ENCODE measurements at regions not wholly inside any gene's neighbourhood (a gene's known extent, or its start where the extent isn't known, plus 50 kb on each side); places are given as distances from the start of the nearest gene placed in this dataset.

GRCh38 chr1:58264462-58264861 is 282.1 kb downstream of the OMA1 start:
- H3K27me3 ChIP-seq (ENCODE audit: control insufficient read depth, insufficient read depth, low read length): no peaks in the 10 kb centered on the region
- no peak overlapping the region for H3K4me3 ChIP-seq (ENCODE audit: low read length)
- H3K9ac ChIP-seq (ENCODE audit: low read length): no peak overlapping the region
- no peaks in the 10 kb centered on the region for H3K4me1 ChIP-seq (ENCODE audit: control insufficient read depth, insufficient read depth, low read length)
- H3K36me3 ChIP-seq (ENCODE audit: control insufficient read depth, insufficient read depth, low read length): no peaks in the 10 kb centered on the region
- H3K9me3 ChIP-seq (ENCODE audit: control insufficient read depth, low read length): no peaks in the 10 kb centered on the region

- H3K27me3 ChIP-seq (ENCODE audit: control insufficient read depth, insufficient read depth, low read length): no peaks in the 10 kb centered on the region
- no peaks in the 10 kb centered on the region for H3K9me3 ChIP-seq (ENCODE audit: control insufficient read depth, low read length)
- H3K36me3 ChIP-seq (ENCODE audit: control insufficient read depth, insufficient read depth, low read length): no peaks in the 10 kb centered on the region
- no peak overlapping the region for H3K4me3 ChIP-seq (ENCODE audit: low read length)
- no peak overlapping the region for H3K9ac ChIP-seq (ENCODE audit: low read length)
- H3K4me1 ChIP-seq (ENCODE audit: control insufficient read depth, insufficient read depth, low read length): no peaks in the 10 kb centered on the region
These were observed 283.8 kb downstream of the OMA1 start for GRCh38 chr1:58262702-58263101.

- Histone ChIP-seq H3K4me1 (ENCODE audit: control insufficient read depth, insufficient read depth, low read length) (no peaks in the 10 kb centered on the region), H3K27me3 (ENCODE audit: control insufficient read depth, insufficient read depth, low read length) (no peaks in the 10 kb centered on the region), H3K9me3 (ENCODE audit: control insufficient read depth, low read length) (no peaks in the 10 kb centered on the region), H3K4me3 (ENCODE audit: low read length) (no peak overlapping the region), H3K9ac (ENCODE audit: low read length) (no peak overlapping the region), H3K36me3 (ENCODE audit: control insufficient read depth, insufficient read depth, low read length) (no peaks in the 10 kb centered on the region)
These were observed 288.4 kb downstream of the OMA1 start for GRCh38 chr1:58258082-58258481.

GRCh38 chr1:58257003-58257402 is 289.5 kb downstream of the OMA1 start:
- no peak overlapping the region for H3K4me3 ChIP-seq (ENCODE audit: low read length)
- H3K9ac ChIP-seq (ENCODE audit: low read length): no peak overlapping the region
- no peaks in the 10 kb centered on the region for H3K4me1 ChIP-seq (ENCODE audit: control insufficient read depth, insufficient read depth, low read length)
- H3K36me3 ChIP-seq (ENCODE audit: control insufficient read depth, insufficient read depth, low read length): no peaks in the 10 kb centered on the region
- H3K9me3 ChIP-seq (ENCODE audit: control insufficient read depth, low read length): no peaks in the 10 kb centered on the region
- no peaks in the 10 kb centered on the region for H3K27me3 ChIP-seq (ENCODE audit: control insufficient read depth, insufficient read depth, low read length)

- Histone ChIP-seq H3K9me3 (ENCODE audit: control insufficient read depth, low read length) (no peaks in the 10 kb centered on the region), H3K4me3 (ENCODE audit: low read length) (no peak overlapping the region), H3K4me1 (ENCODE audit: control insufficient read depth, insufficient read depth, low read length) (no peaks in the 10 kb centered on the region), H3K36me3 (ENCODE audit: control insufficient read depth, insufficient read depth, low read length) (no peaks in the 10 kb centered on the region), H3K27me3 (ENCODE audit: control insufficient read depth, insufficient read depth, low read length) (no peaks in the 10 kb centered on the region), H3K9ac (ENCODE audit: low read length) (no peak overlapping the region)
These were observed 290.0 kb downstream of the OMA1 start for GRCh38 chr1:58256546-58256945.

GRCh38 chr1:58256041-58256440 is 290.5 kb downstream of the OMA1 start:
- H3K27me3 ChIP-seq (ENCODE audit: control insufficient read depth, insufficient read depth, low read length): peaks cover 4% of the 10 kb centered on the region
- H3K4me1 ChIP-seq (ENCODE audit: control insufficient read depth, insufficient read depth, low read length): no peaks in the 10 kb centered on the region
- no peak overlapping the region for H3K4me3 ChIP-seq (ENCODE audit: low read length)
- H3K9ac ChIP-seq (ENCODE audit: low read length): no peak overlapping the region
- H3K9me3 ChIP-seq (ENCODE audit: control insufficient read depth, low read length): no peaks in the 10 kb centered on the region
- no peaks in the 10 kb centered on the region for H3K36me3 ChIP-seq (ENCODE audit: control insufficient read depth, insufficient read depth, low read length)

- H3K27me3 ChIP-seq (ENCODE audit: control insufficient read depth, insufficient read depth, low read length): peaks cover 10% of the 10 kb centered on the region
- H3K9ac ChIP-seq (ENCODE audit: low read length): no peak overlapping the region
- H3K4me1 ChIP-seq (ENCODE audit: control insufficient read depth, insufficient read depth, low read length): no peaks in the 10 kb centered on the region
These were observed 291.3 kb downstream of the OMA1 start for GRCh38 chr1:58255192-58255591.

GRCh38 chr1:58251430-58252073 is 295.0 kb downstream of the OMA1 start:
- Histone ChIP-seq H3K27me3 (ENCODE audit: control insufficient read depth, insufficient read depth, low read length) (peaks cover 33% of the 10 kb centered on the region), H3K9me3 (ENCODE audit: control insufficient read depth, low read length) (no peaks in the 10 kb centered on the region), H3K4me3 (ENCODE audit: low read length) (no peak overlapping the region), H3K4me1 (ENCODE audit: control insufficient read depth, insufficient read depth, low read length) (no peaks in the 10 kb centered on the region), H3K36me3 (ENCODE audit: control insufficient read depth, insufficient read depth, low read length) (no peaks in the 10 kb centered on the region), H3K9ac (ENCODE audit: low read length) (no peak overlapping the region)

More at GRCh38 chr1:58255192-58255591, 291.3 kb downstream of the OMA1 start:
- no peaks in the 10 kb centered on the region for H3K9me3 ChIP-seq (ENCODE audit: control insufficient read depth, low read length)
- no peaks in the 10 kb centered on the region for H3K36me3 ChIP-seq (ENCODE audit: control insufficient read depth, insufficient read depth, low read length)
- H3K4me3 ChIP-seq (ENCODE audit: low read length): no peak overlapping the region

- peaks cover 33% of the 10 kb centered on the region for H3K27me3 ChIP-seq (ENCODE audit: control insufficient read depth, insufficient read depth, low read length)
- H3K9ac ChIP-seq (ENCODE audit: low read length): no peak overlapping the region
- no peak overlapping the region for H3K4me3 ChIP-seq (ENCODE audit: low read length)
- no peaks in the 10 kb centered on the region for H3K36me3 ChIP-seq (ENCODE audit: control insufficient read depth, insufficient read depth, low read length)
- H3K9me3 ChIP-seq (ENCODE audit: control insufficient read depth, low read length): no peaks in the 10 kb centered on the region
- no peaks in the 10 kb centered on the region for H3K4me1 ChIP-seq (ENCODE audit: control insufficient read depth, insufficient read depth, low read length)
These were observed 296.0 kb downstream of the OMA1 start for GRCh38 chr1:58250587-58250948.

- Histone ChIP-seq H3K27me3 (ENCODE audit: control insufficient read depth, insufficient read depth, low read length) (peaks cover 33% of the 10 kb centered on the region), H3K4me1 (ENCODE audit: control insufficient read depth, insufficient read depth, low read length) (no peaks in the 10 kb centered on the region), H3K9me3 (ENCODE audit: control insufficient read depth, low read length) (no peaks in the 10 kb centered on the region), H3K9ac (ENCODE audit: low read length) (no peak overlapping the region), H3K4me3 (ENCODE audit: low read length) (no peak overlapping the region), H3K36me3 (ENCODE audit: control insufficient read depth, insufficient read depth, low read length) (no peaks in the 10 kb centered on the region)
These were observed 296.6 kb downstream of the OMA1 start for GRCh38 chr1:58249737-58250586.

- H3K9ac ChIP-seq (ENCODE audit: low read length): no peak overlapping the region
- H3K9me3 ChIP-seq (ENCODE audit: control insufficient read depth, low read length): no peaks in the 10 kb centered on the region
- H3K4me1 ChIP-seq (ENCODE audit: control insufficient read depth, insufficient read depth, low read length): no peaks in the 10 kb centered on the region
- no peak overlapping the region for H3K4me3 ChIP-seq (ENCODE audit: low read length)
- peaks cover 33% of the 10 kb centered on the region for H3K27me3 ChIP-seq (ENCODE audit: control insufficient read depth, insufficient read depth, low read length)
- H3K36me3 ChIP-seq (ENCODE audit: control insufficient read depth, insufficient read depth, low read length): no peaks in the 10 kb centered on the region
These were observed 297.2 kb downstream of the OMA1 start for GRCh38 chr1:58249388-58249736.

- H3K27me3 ChIP-seq (ENCODE audit: control insufficient read depth, insufficient read depth, low read length): peaks cover 33% of the 10 kb centered on the region
- no peaks in the 10 kb centered on the region for H3K36me3 ChIP-seq (ENCODE audit: control insufficient read depth, insufficient read depth, low read length)
- no peaks in the 10 kb centered on the region for H3K9me3 ChIP-seq (ENCODE audit: control insufficient read depth, low read length)
- H3K9ac ChIP-seq (ENCODE audit: low read length): no peak overlapping the region
- no peak overlapping the region for H3K4me3 ChIP-seq (ENCODE audit: low read length)
- H3K4me1 ChIP-seq (ENCODE audit: control insufficient read depth, insufficient read depth, low read length): no peaks in the 10 kb centered on the region
These were observed 297.7 kb downstream of the OMA1 start for GRCh38 chr1:58248791-58249190.
